DOHH2 (cell line): ENCODE measurements at regions not wholly inside any gene's neighbourhood (a gene's known extent, or its start where the extent isn't known, plus 50 kb on each side); places are given as distances from the start of the nearest gene placed in this dataset.

Experiments
- EZH2phosphoT487 ChIP-seq: fragments of 200-600 bp; sonication (generic); IDR thresholded peaks from 2 replicates; pipeline ENCODE4 v1.6.1; 2017; ENCODE audit warnings: borderline replicate concordance, mild to moderate bottlenecking, antibody characterized with exemption, low read length, moderate library complexity, mixed read lengths
- TF ChIP-seq, protein P1 (sequence below): fragments of 200-600 bp; sonication (generic); IDR thresholded peaks from one replicate; pipeline ENCODE4 v1.5.1; 2014; ENCODE audit warnings: antibody characterized with exemption, mild to moderate bottlenecking, low read depth, low read length; ENCODE audit not compliant: poor library complexity, severe bottlenecking

DNA sequence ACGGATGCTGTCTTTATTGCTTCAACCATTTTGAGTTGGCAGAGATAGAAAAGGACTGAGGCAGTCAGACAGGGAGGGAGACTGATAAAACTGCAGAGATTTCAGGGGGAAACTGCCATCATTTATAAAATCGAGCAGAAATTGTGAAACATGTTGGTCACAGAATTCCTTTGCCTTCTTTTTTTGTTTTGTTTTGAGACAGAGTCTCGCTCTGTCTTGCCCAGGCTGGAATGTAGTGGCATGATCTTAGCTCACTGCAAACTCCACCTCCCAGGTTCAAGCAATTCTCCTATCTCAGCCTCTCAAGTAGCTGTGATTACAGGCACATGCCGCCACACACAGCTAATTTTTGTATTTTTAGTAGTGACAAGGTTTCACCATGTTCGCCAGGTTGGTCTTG is 273.7 kb upstream of the USP9Y start:
- TF ChIP-seq, protein P1, sequence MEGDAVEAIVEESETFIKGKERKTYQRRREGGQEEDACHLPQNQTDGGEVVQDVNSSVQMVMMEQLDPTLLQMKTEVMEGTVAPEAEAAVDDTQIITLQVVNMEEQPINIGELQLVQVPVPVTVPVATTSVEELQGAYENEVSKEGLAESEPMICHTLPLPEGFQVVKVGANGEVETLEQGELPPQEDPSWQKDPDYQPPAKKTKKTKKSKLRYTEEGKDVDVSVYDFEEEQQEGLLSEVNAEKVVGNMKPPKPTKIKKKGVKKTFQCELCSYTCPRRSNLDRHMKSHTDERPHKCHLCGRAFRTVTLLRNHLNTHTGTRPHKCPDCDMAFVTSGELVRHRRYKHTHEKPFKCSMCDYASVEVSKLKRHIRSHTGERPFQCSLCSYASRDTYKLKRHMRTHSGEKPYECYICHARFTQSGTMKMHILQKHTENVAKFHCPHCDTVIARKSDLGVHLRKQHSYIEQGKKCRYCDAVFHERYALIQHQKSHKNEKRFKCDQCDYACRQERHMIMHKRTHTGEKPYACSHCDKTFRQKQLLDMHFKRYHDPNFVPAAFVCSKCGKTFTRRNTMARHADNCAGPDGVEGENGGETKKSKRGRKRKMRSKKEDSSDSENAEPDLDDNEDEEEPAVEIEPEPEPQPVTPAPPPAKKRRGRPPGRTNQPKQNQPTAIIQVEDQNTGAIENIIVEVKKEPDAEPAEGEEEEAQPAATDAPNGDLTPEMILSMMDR: no peak
- no peak for TF ChIP-seq EZH2phosphoT487
